H1 (cell line): ENCODE measurements at regions not wholly inside any gene's neighbourhood (a gene's known extent, or its start where the extent isn't known, plus 50 kb on each side); places are given as distances from the start of the nearest gene placed in this dataset.

Experiments
- CHD1 ChIP-seq: IDR thresholded peaks from 2 replicates; pipeline ENCODE4 v1.6.1; 2012; ENCODE audit warnings: low read depth, low read length, improper control_type of control experiment
- GTF2F1 ChIP-seq: IDR thresholded peaks from 2 replicates; pipeline ENCODE4 v1.6.1; 2012; ENCODE audit warnings: low read depth, low read length, improper control_type of control experiment, borderline replicate concordance
- KDM4A ChIP-seq: IDR thresholded peaks from one replicate; pipeline ENCODE4 v1.7.1; 2012; ENCODE audit warnings: low read depth, mild to moderate bottlenecking, moderate library complexity, low read length, inconsistent platforms; ENCODE audit not compliant: severe bottlenecking
- SIN3A ChIP-seq, 2 experiments: IDR thresholded peaks in 1 of 2; conservative IDR thresholded peaks in 1 of 2; 2 replicates each; pipeline ENCODE4 v1.6.1; 2011 to 2012; ENCODE audit warnings: low read length in 2 of 2, improper control_type of control experiment in 1 of 2, low read depth in 1 of 2, mild to moderate bottlenecking in 1 of 2
- SRF ChIP-seq: IDR thresholded peaks from 2 replicates; pipeline ENCODE4 v1.6.1; 2011; ENCODE audit warnings: mild to moderate bottlenecking, low read depth, low read length, moderate library complexity
- TF ChIP-seq, protein P1 (sequence below): IDR thresholded peaks from 2 replicates; pipeline ENCODE4 v1.6.1; 2012; ENCODE audit warnings: inconsistent platforms

DNA sequence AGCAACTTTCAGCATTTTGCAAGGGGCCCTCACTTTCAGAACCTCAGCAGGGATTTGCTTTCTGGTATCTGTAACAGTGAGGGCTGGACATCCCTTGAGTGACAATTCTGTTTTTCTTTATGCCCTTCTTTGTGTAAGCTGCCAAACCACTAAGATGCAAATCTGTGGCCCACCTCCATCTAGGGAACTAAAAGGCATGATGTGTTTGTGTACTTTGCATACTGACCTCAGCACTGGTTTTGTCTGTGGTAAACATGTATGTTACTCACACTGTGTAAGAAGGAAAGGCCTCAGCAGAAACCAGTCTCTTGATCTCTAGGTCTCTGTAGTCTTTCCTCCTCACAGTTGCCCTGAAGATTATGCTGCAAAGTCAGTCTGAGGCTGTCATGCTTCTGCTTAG, 396.6 kb upstream of the DYNLRB2 start (continued):
- TF ChIP-seq SIN3A (conservative IDR thresholded peaks at IDR 0.05 in 1 of 2, IDR thresholded peaks at IDR 0.05 in 1 of 2; ENCODE audit: low read depth in 1 of 2, low read length in 2 of 2) = no peak
- no peak for TF ChIP-seq GTF2F1
- no peak for TF ChIP-seq KDM4A
- TF ChIP-seq CHD1 = no peak
- no peak for TF ChIP-seq SRF
- TF ChIP-seq, protein P1, sequence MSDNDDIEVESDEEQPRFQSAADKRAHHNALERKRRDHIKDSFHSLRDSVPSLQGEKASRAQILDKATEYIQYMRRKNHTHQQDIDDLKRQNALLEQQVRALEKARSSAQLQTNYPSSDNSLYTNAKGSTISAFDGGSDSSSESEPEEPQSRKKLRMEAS = no peak
